IMR-90 (cell line): ENCODE measurements at regions not wholly inside any gene's neighbourhood (a gene's known extent, or its start where the extent isn't known, plus 50 kb on each side); places are given as distances from the start of the nearest gene placed in this dataset.

Experiments
- ATAC-seq: fragments of 200-7000 bp; cut with Tn5 transposase; 2 replicates; pipeline ENCODE4 v1.9.1; 2020; ENCODE audit warnings: low read depth, mild to moderate bottlenecking, moderate library complexity
- BruUV-seq: library from RNA; stranded (reverse); fragments of 400-500 nt; replicated peaks from 2 replicates; lab custom pipeline; 2021; lab: Mats Ljungman, UMichigan
- CTCF ChIA-PET: fragments of 300-600 bp; formaldehyde crosslinking; extraction: SDS; loops from one replicate; lab custom pipeline; 2021; ENCODE audit warnings: antibody characterized with exemption; lab: Yijun Ruan, JAX
- POLR2A ChIA-PET: fragments of 300-600 bp; sonication (Branson Sonifier 250); formaldehyde crosslinking; loops from one replicate; lab custom pipeline; 2022; ENCODE audit warnings: antibody characterized with exemption; ENCODE audit not compliant: unreplicated experiment; lab: Charles Lee
- DNase-seq: peaks from one replicate; pipeline ENCODE4 v3.0.0; 2013
- H2AFZ ChIP-seq: replicated peaks from 2 replicates; pipeline ENCODE3; 2013; ENCODE audit warnings: low read length, mild to moderate bottlenecking; ENCODE audit not compliant: poor library complexity
- H2AK5ac ChIP-seq: 2 replicates; pipeline ENCODE4 v1.6.1; 2013; ENCODE audit warnings: low read depth, low read length, inconsistent platforms
- H2AK9ac ChIP-seq: replicated peaks from 2 replicates; pipeline ENCODE3; 2013; ENCODE audit warnings: mild to moderate bottlenecking, low read depth, low read length, moderate library complexity; ENCODE audit not compliant: poor library complexity
- H2BK120ac ChIP-seq: 2 replicates; pipeline ENCODE4 v1.6.1; 2013; ENCODE audit warnings: low read depth, low read length, inconsistent platforms
- H2BK15ac ChIP-seq: 3 replicates; pipeline ENCODE4 v1.6.1; 2013; ENCODE audit warnings: low read depth, low read length, inconsistent platforms
- H2BK20ac ChIP-seq: 2 replicates; pipeline ENCODE4 v1.6.1; 2013; ENCODE audit warnings: low read depth, mild to moderate bottlenecking, inconsistent platforms, low read length, moderate library complexity
- H2BK5ac ChIP-seq: 2 replicates; pipeline ENCODE4 v1.6.1; 2013; ENCODE audit warnings: mild to moderate bottlenecking, low read depth, low read length, inconsistent platforms; ENCODE audit not compliant: poor library complexity, severe bottlenecking
- H3K14ac ChIP-seq: replicated peaks from 2 replicates; pipeline ENCODE4 v1.6.1; 2013; ENCODE audit warnings: low read depth, low read length, inconsistent platforms
- H3K18ac ChIP-seq: 2 replicates; pipeline ENCODE4 v1.6.1; 2013; ENCODE audit warnings: low read depth, low read length, control low read depth
- H3K23ac ChIP-seq: 2 replicates; pipeline ENCODE4 v1.6.1; 2013; ENCODE audit warnings: low read depth, low read length, inconsistent platforms
- H3K27ac ChIP-seq: 2 replicates; pipeline ENCODE4 v1.5.1; 2013; ENCODE audit warnings: mild to moderate bottlenecking, control low read depth, low read length; ENCODE audit not compliant: insufficient read depth
- H3K27me3 ChIP-seq: 2 replicates; pipeline ENCODE4 v1.6.1; 2013; ENCODE audit warnings: low read length; ENCODE audit not compliant: control insufficient read depth, insufficient read depth
- H3K36me3 ChIP-seq: 2 replicates; pipeline ENCODE4 v1.6.1; 2013; ENCODE audit warnings: low read length, mixed read lengths; ENCODE audit not compliant: control insufficient read depth, insufficient read depth
- H3K4ac ChIP-seq: 2 replicates; pipeline ENCODE4 v1.6.1; 2013; ENCODE audit warnings: low read depth, low read length, inconsistent platforms
- H3K4me1 ChIP-seq: 2 replicates; pipeline ENCODE4 v1.6.1; 2013; ENCODE audit warnings: low read length, mixed read lengths; ENCODE audit not compliant: control insufficient read depth, insufficient read depth
- H3K4me2 ChIP-seq: 2 replicates; pipeline ENCODE4 v1.6.1; 2013; ENCODE audit warnings: low read depth, mild to moderate bottlenecking, control low read depth, low read length, moderate library complexity
- H3K4me3 ChIP-seq: 2 replicates; pipeline ENCODE4 v1.5.1; 2013; ENCODE audit warnings: low read depth, mild to moderate bottlenecking, control low read depth, low read length, moderate library complexity; ENCODE audit not compliant: insufficient read depth
- H3K56ac ChIP-seq: 2 replicates; pipeline ENCODE4 v1.6.1; 2013; ENCODE audit warnings: low read length, inconsistent platforms; ENCODE audit not compliant: insufficient read depth; ENCODE audit errors: extremely low read depth
- H3K79me1 ChIP-seq, 2 experiments: 2 replicates each; pipeline ENCODE4 v1.6.1; 2013; ENCODE audit warnings: low read length in 2 of 2, inconsistent platforms in 1 of 2, low read depth in 1 of 2
- H3K9ac ChIP-seq: 2 replicates; pipeline ENCODE4 v1.6.1; 2013; ENCODE audit warnings: low read depth, low read length, control low read depth
- H3K9me1 ChIP-seq: 2 replicates; pipeline ENCODE4 v1.6.1; 2013; ENCODE audit warnings: low read length, inconsistent platforms; ENCODE audit not compliant: insufficient read depth
- H3K9me3 ChIP-seq: 2 replicates; pipeline ENCODE4 v1.6.1; 2013; ENCODE audit warnings: low read length; ENCODE audit not compliant: control insufficient read depth, insufficient read depth
- H4K20me1 ChIP-seq: 2 replicates; pipeline ENCODE4 v1.6.1; 2013; ENCODE audit warnings: low read length, inconsistent platforms; ENCODE audit not compliant: insufficient read depth
- H4K5ac ChIP-seq: 2 replicates; pipeline ENCODE4 v1.6.1; 2013; ENCODE audit warnings: mild to moderate bottlenecking, low read depth, low read length, control low read depth
- H4K8ac ChIP-seq, 2 experiments: 2 replicates each; pipeline ENCODE4 v1.6.1; 2013; ENCODE audit warnings: low read depth in 2 of 2, low read length in 2 of 2, control low read depth in 1 of 2, inconsistent platforms in 1 of 2
- H4K91ac ChIP-seq: 2 replicates; pipeline ENCODE4 v1.6.1; 2013; ENCODE audit warnings: low read depth, low read length, inconsistent platforms; ENCODE audit not compliant: insufficient read depth
- BHLHE40 ChIP-seq: fragments of 150-350 bp; IDR thresholded peaks from 2 replicates; pipeline ENCODE4 v1.6.1; 2016; ENCODE audit warnings: mild to moderate bottlenecking, low read depth, low read length
- MAFK ChIP-seq: IDR thresholded peaks from 2 replicates; pipeline ENCODE4 v1.6.1; 2012; ENCODE audit warnings: low read depth, low read length, improper control_type of control experiment
- POLR2A ChIP-seq: IDR thresholded peaks from 2 replicates; pipeline ENCODE4 v1.6.1; 2012; ENCODE audit warnings: mild to moderate bottlenecking, low read depth, low read length
- WGBS, 2 experiments: methylation state at CpG; one replicate each; pipeline versions ENCODE4 v1.1.5 to v1.1.7; 2013; ENCODE audit warnings: missing lambda C conversion rate in 2 of 2; ENCODE audit not compliant: insufficient read length in 1 of 2; ENCODE audit errors: extremely low coverage in 2 of 2; 5-methylcytosine and 5-hydroxymethylcytosine counted together
- dilution Hi-C: fragments of 300-500 bp; cut with HindIII; formaldehyde crosslinking; loops from one replicate; pipeline ENCODE4 v1.14.3; 2018; ENCODE audit warnings: low sequenced_read_pairs; ENCODE audit not compliant: unreplicated experiment
- in situ Hi-C: fragments of 300-500 bp; cut with MboI; formaldehyde crosslinking; loops from 3 replicates; pipeline ENCODE4 v1.14.3; 2019; ENCODE audit warnings: low sequenced_read_pairs, inconsistent platforms, mixed read lengths
- intact Hi-C: fragments of 100-400 bp; cut with micrococcal nuclease; formaldehyde crosslinking; loops from 2 replicates; pipeline ENCODE4 v1.10.0; 2022

DNA sequence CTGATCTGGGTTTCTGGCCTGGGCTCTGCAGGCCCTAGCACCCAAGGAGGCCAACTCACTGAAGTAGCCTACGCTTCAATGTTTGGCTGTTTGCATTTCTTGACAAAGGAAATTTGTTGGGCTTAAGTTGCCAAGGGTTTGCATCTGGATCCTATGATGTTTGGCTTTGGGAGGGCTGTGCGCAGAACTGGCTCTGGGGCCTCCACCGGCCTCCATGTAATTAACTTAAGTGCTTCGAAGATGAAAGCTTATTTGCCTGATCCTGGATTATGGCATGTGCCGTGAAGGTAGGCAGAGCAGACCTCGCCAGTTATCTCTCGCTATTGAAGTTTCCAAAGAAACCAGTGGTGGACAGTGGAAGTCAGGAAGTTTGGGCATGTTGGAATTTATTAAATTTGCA lies 124.3 kb upstream of the STX18 start:
- CTCF ChIA-PET = interaction anchor here (1.2 kb wide), 1 partner anchor 178 kb away, joined by 3 read pairs; no protein-coding TSS in a partner anchor
- Histone ChIP-seq H3K27ac (no peak overlapping the region), H3K4me1 (peaks cover 8% of the 10 kb centered on the region), H2AK9ac (no peak overlapping the region), H3K27me3 (no peaks in the 10 kb centered on the region), H3K9me1 (peaks cover 6% of the 10 kb centered on the region; the same call in 1 of the 2 replicates), H3K23ac (no peak overlapping the region), H3K79me1 (no peaks in the 10 kb centered on the region), H3K36me3 (no peaks in the 10 kb centered on the region), H3K56ac (no peak overlapping the region), H2AK5ac (0 out of 2 replicates have a peak overlapping the region, but pooled peaks have one; percentile 0), H4K91ac (no peak overlapping the region), H2BK120ac (no peak overlapping the region), H2AFZ (no peak overlapping the region), H2BK20ac (no peak overlapping the region), H3K4me3 (no peak overlapping the region), H2BK15ac (no peak overlapping the region), H3K18ac (no peak overlapping the region), H4K20me1 (no peaks in the 10 kb centered on the region), H4K5ac (no peak overlapping the region), H3K4ac (no peak overlapping the region), H3K4me2 (no peak overlapping the region), H2BK5ac (no peak overlapping the region), H4K8ac (no peak overlapping the region), H3K14ac (no peak overlapping the region), H3K9me3 (no peaks in the 10 kb centered on the region), H3K9ac (no peak overlapping the region)
- dilution Hi-C loops = no loop called here
- no peak for TF ChIP-seq POLR2A
- TF ChIP-seq MAFK = no peak
- no peak for TF ChIP-seq BHLHE40
- intact Hi-C loops = no loop called here
- WGBS, 2 experiments = 90% methylated on average over 7 of the region's 7 CpGs; no CpG with 5 or more reads in 1 of the 2 experiments
- POLR2A ChIA-PET = no interaction called here
- DNase-seq (no peak), ATAC-seq (no peak)
- in situ Hi-C loops = no loop called here
- BruUV-seq = no TSS peak
